ENCODE measurements at regions not wholly inside any gene's neighbourhood (a gene's known extent, or its start where the extent isn't known, plus 50 kb on each side); places are given as distances from the start of the nearest gene placed in this dataset.

GRCh38 chr13:111992911-111993310, 74.0 kb upstream of the SOX1 start:
- H3K4me3 ChIP-seq (ENCODE audit: low read depth, low read length): no peak overlapping the region

- H3K4me3 ChIP-seq (ENCODE audit: low read depth, low read length): no peak overlapping the region
Measured at GRCh38 chr13:111993691-111994090, 73.3 kb upstream of the SOX1 start.

GRCh38 chr13:111994578-111994977, 72.4 kb upstream of the SOX1 start:
- no peak overlapping the region for H3K4me3 ChIP-seq (ENCODE audit: low read depth, low read length)

GRCh38 chr13:111999352-111999751, 67.6 kb upstream of the SOX1 start:
- no peak overlapping the region for H3K4me3 ChIP-seq (ENCODE audit: low read depth, low read length)

- H3K4me3 ChIP-seq (ENCODE audit: low read depth, low read length): no peak overlapping the region
Measured at GRCh38 chr13:112000888-112001287, 66.1 kb upstream of the SOX1 start.

- no peak overlapping the region for H3K4me3 ChIP-seq (ENCODE audit: low read depth, low read length)
Measured at GRCh38 chr13:112001571-112001970, 65.4 kb upstream of the SOX1 start.

- H3K4me3 ChIP-seq (ENCODE audit: low read depth, low read length): no peak overlapping the region
Measured at GRCh38 chr13:112003396-112003795, 63.6 kb upstream of the SOX1 start.

- no peak overlapping the region for H3K4me3 ChIP-seq (ENCODE audit: low read depth, low read length)
Measured at GRCh38 chr13:112003941-112004340, 63.0 kb upstream of the SOX1 start.

- H3K4me3 ChIP-seq (ENCODE audit: low read depth, low read length): no peak overlapping the region
Measured at GRCh38 chr13:112005925-112006324, 61.0 kb upstream of the SOX1 start.

- H3K4me3 ChIP-seq (ENCODE audit: low read depth, low read length): no peak overlapping the region
Measured at GRCh38 chr13:112007191-112007590, 59.8 kb upstream of the SOX1 start.

GRCh38 chr13:112010714-112011113, 56.2 kb upstream of the SOX1 start:
- no peak overlapping the region for H3K4me3 ChIP-seq (ENCODE audit: low read depth, low read length)

- H3K4me3 ChIP-seq (ENCODE audit: low read depth, low read length): no peak overlapping the region
Measured at GRCh38 chr13:112012016-112012704, 54.8 kb upstream of the SOX1 start.

- H3K4me3 ChIP-seq (ENCODE audit: low read depth, low read length): no peak overlapping the region
Measured at GRCh38 chr13:112012705-112013085, 54.3 kb upstream of the SOX1 start.

- H3K4me3 ChIP-seq (ENCODE audit: low read depth, low read length): no peak overlapping the region
Measured at GRCh38 chr13:112013665-112014064, 53.3 kb upstream of the SOX1 start.

GRCh38 chr13:112014857-112015256, 52.1 kb upstream of the SOX1 start:
- H3K4me3 ChIP-seq (ENCODE audit: low read depth, low read length): no peak overlapping the region

Data from iPS-11a (cell line).